ENCODE measurements at regions not wholly inside any gene's neighbourhood (a gene's known extent, or its start where the extent isn't known, plus 50 kb on each side); places are given as distances from the start of the nearest gene placed in this dataset.

GRCh38 chr1:219276049-219276738, 102.5 kb downstream of the LYPLAL1 start:
- DNase-seq (ENCODE audit: low read depth), result no peak

GRCh38 chr1:219273088-219273686, 99.5 kb downstream of the LYPLAL1 start:
- no peak for DNase-seq (ENCODE audit: low read depth)

GRCh38 chr1:219271818-219272535, 98.3 kb downstream of the LYPLAL1 start:
- no peak for DNase-seq (ENCODE audit: low read depth)

- no peak for DNase-seq (ENCODE audit: low read depth)
Observed at GRCh38 chr1:219269171-219269570, 95.5 kb downstream of the LYPLAL1 start.

GRCh38 chr1:219266524-219266923, 92.8 kb downstream of the LYPLAL1 start:
- no peak for DNase-seq (ENCODE audit: low read depth)

- no peak for DNase-seq (ENCODE audit: low read depth)
Observed at GRCh38 chr1:219265026-219265515, 91.4 kb downstream of the LYPLAL1 start.

- no peak for DNase-seq (ENCODE audit: low read depth)
Observed at GRCh38 chr1:219264561-219264960, 90.9 kb downstream of the LYPLAL1 start.
